Thyroid gland (tissue), 4 donors: ENCODE measurements at regions not wholly inside any gene's neighbourhood (a gene's known extent, or its start where the extent isn't known, plus 50 kb on each side); places are given as distances from the start of the nearest gene placed in this dataset.

Experiments used
- POLR2A ChIP-seq, 2 donors: fragments of 450-650 bp; IDR thresholded peaks; one replicate each; pipeline ENCODE4 v1.6.1; 2017; ENCODE audit warnings: antibody characterized with exemption in 2 of 2, mild to moderate bottlenecking in 2 of 2, moderate library complexity in 1 of 2
- TF ChIP-seq, protein P1 (sequence below), 6 experiments: fragments of 200-600 bp in 3 of 6; fragments of 450-650 bp in 3 of 6; sonication (generic) in 3 of 6; IDR thresholded peaks; one replicate each; pipeline ENCODE4 v1.5.1; 2016 to 2019; ENCODE audit warnings: antibody characterized with exemption in 6 of 6, mild to moderate bottlenecking in 2 of 6, inconsistent platforms in 1 of 6, moderate library complexity in 1 of 6

DNA sequence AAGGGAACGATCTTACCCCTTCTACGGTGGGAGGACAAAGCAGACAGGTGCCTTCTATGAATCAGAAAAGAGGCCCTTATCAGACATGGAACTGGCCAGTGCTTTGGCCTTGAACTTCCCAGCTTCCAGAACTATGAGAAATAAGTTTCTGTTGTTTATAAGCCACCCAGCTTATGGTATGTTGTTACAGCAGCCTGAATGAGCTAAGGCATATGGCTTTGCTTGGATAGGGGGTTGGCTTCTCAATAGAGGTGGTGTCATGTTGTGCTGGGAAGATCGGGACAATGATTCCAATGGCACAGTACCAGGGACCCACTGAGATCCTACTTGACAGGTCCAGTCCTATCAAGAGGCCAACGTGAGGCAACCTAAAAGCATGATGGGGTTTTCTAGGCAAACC, 183.4 kb upstream of the BMPER start:
- TF ChIP-seq, protein P1, sequence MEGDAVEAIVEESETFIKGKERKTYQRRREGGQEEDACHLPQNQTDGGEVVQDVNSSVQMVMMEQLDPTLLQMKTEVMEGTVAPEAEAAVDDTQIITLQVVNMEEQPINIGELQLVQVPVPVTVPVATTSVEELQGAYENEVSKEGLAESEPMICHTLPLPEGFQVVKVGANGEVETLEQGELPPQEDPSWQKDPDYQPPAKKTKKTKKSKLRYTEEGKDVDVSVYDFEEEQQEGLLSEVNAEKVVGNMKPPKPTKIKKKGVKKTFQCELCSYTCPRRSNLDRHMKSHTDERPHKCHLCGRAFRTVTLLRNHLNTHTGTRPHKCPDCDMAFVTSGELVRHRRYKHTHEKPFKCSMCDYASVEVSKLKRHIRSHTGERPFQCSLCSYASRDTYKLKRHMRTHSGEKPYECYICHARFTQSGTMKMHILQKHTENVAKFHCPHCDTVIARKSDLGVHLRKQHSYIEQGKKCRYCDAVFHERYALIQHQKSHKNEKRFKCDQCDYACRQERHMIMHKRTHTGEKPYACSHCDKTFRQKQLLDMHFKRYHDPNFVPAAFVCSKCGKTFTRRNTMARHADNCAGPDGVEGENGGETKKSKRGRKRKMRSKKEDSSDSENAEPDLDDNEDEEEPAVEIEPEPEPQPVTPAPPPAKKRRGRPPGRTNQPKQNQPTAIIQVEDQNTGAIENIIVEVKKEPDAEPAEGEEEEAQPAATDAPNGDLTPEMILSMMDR (IDR thresholded peaks at IDR 0.05), result no peak
- no peak for TF ChIP-seq POLR2A (IDR thresholded peaks at IDR 0.05)
